HG02798 (cell line): ENCODE measurements at regions not wholly inside any gene's neighbourhood (a gene's known extent, or its start where the extent isn't known, plus 50 kb on each side); places are given as distances from the start of the nearest gene placed in this dataset.

ENCODE experiments used
- ATAC-seq: cut with Tn5 transposase; IDR thresholded peaks from one replicate; pipeline ENCODE4 v1.9.1; 2021; ENCODE audit warnings: mild to moderate bottlenecking; ENCODE audit not compliant: unreplicated experiment, poor library complexity

DNA sequence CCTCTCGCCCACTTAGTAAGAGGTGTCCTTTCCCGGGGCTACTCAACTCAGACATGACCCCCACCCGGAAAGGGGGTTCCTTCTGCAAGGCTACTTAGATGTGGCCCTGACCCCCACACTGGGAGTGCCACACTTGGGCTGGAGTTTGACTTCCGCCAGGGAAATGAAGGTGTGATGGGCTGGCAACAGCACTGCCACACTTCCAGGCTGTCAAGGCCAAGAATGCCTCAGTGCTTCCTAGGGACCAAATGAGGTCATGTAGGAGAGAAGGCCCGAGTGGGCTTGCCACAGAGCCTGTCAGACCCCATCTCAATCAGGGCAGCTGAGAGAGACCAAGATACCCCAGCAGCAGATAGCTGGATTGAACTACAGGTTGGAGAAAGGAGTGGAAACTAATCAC, 55.5 kb downstream of the DRD1 start:
- ATAC-seq: no peak

DNA sequence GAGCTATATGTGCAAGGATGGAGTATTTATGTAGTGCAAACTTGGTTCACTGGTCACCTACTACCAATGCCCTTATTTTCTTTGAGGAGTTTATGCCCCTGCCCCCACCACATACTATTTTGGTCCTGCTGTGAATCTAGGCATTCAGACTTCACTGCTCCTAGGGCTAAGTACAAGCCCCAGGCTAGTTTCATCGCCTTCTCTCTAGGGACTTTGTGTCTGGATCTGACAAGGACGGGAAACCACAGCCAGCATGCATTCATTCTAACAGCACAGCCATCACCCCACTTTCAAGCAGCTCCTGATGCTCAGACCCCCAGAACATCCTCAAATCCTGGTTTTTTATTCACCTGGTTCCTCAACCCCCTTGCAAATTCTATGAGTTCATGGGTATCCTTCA, 56.8 kb downstream of the DRD1 start:
- ATAC-seq: no peak

DNA sequence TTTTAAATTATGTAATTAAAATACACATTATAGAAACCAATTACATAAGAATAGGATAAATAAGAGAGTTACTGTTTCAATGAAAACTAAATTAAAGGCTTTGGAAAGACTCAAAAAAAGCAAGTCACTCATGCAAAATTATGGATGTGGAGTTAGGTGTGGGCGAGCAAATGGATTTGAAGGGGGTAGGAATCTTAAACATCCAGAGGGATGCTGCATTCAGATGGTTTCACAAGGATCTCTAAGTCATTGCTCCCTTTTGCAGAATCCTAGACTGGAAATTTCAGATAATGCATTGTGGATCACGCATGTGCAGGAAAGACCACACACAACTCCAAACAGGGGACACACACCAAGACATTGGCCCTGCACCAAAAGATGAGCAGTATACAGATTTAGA, 57.5 kb downstream of the DRD1 start:
- no peak for ATAC-seq

DNA sequence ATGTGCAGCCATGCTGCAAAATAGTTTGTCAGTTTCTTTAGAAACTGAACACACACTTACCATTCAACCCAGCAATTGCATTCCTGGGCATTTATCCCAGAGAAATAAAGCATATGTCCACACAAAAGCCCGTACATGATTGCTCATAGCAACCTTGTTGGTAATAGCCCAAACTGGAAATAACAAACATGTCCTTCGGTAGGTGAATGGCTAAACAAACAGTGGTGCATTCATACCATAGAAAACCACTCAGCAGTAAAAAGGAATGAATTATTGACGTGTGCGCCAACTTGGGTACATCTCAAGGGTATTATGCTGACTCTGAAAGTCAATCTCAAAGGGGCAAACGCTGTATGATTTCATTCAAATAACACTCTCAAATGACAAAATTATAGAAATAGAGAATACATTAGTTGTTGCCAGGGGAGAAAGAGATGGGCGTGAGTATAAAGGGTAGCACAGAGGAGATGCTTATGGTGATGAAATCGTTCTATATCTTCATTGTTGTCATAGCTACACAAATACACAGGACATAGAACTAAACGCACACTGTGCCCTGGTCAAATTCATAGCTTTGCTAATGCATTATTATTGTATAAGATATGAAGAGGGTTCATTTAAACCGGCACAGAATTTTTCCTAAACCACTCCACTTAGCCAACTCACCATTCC, 58.2 kb downstream of the DRD1 start:
- ATAC-seq: no peak

DNA sequence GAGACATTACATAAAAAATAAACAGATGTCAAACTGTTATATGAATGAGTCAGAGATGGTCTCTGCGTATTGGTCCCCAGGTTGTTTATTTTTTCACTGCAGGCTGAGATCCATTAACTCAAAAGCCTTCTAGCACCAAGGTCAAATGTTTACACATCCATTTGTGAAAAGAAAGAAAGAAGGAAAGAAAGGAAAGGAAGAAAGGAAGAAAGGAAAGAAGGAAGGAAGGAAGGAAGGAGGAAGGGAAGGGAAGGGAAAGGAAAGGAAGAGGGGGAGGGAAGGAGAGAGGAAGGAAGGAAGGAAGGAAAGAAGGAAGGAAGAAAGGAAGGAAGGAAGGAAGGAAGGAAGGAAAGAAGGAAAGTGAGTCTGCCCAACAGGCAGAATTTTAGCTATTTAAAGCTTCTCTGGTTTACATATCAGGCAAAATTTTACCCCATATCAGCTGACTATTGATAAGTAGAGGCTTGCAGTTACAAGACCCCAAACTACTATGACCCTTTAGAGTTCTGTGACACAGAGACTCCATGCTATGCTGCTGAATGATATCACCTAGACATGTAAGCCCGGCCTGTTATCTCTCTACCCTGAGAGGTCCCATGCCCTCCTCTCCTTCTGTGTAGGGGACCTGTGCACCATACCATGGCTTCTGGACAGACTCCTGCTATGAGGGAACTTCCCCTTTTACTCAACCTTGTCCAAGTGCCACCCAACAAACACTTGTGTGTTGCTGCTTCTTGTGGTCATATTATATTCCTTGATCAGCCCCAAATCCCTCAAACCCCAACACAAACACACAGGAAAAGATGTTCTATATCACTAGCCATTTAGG, 59.0 kb downstream of the DRD1 start:
- ATAC-seq: no peak

DNA sequence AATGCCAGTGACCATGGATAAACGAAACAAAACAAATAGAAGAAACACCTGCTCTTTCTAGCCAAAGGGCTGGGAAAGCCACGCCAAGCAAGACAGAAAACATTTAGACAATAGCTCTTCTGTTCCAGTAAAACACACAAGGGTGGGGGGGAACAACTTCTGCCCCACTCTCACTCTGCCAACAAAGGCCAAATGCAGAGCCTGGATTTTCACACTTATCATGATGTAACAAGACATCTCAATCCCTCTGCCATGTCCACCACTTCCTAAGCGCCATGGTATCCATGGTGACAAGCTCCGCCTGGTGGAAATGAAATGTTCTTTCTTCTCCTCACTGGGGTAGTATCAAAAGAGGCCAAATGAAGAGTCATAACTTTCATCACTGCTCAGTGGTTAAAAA, 60.6 kb downstream of the DRD1 start:
- no peak for ATAC-seq

DNA sequence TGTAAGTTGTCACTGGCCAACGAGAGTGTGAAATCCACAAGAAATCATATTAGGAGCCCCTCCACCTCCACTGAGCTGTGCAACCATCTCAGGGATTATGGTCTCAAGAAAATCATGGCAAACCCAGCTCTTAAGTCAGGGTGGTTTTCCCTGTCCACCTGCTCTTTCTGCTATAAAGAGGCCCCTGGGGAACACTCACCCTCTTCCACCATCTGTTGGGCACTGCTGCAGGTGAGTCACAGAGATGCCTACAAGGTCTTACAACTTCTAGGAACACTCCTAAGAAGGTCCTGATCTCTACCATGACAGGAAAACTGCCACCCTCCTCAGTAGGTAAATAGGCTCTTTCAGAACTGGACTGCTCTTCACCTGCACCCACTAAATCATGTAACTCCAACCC, 61.8 kb downstream of the DRD1 start:
- ATAC-seq: no peak

DNA sequence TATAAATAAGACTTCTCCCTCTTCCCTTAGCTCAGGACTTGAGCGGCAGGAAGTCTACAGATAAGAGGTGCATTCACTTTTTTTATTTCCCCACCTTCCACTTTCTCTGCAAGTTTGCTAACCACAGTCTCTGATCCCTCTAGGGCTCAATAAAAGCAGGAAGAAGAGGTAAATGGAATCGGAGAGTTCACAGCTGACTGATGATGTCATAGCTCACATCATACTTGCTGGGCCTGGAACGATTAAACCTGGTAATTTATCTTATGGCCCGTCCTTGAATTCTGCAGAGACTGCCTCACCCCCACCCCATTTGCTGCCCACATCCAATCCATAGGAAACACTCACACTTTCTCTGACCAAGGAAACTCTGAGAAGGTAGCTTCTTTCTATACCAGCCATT, 62.9 kb downstream of the DRD1 start:
- ATAC-seq: no peak

DNA sequence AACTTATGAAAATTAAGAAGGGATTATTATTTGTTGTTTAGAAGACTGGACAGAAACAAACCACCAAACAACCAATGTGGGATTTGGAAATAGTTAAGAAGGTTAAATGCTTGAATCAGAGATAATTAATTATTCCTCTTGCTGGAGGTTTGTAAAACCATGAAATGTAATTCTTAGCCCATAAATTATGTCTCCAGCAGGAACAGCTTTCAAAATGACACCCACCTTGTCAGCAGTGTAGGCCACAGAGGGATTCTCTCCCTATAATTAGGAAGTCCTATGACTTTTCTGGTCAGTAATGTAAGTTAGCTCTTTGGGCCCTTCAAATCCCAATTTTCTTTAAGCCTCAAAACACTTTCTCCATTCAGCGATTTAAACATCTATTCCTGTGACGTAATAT, 63.3 kb downstream of the DRD1 start:
- ATAC-seq: no peak

DNA sequence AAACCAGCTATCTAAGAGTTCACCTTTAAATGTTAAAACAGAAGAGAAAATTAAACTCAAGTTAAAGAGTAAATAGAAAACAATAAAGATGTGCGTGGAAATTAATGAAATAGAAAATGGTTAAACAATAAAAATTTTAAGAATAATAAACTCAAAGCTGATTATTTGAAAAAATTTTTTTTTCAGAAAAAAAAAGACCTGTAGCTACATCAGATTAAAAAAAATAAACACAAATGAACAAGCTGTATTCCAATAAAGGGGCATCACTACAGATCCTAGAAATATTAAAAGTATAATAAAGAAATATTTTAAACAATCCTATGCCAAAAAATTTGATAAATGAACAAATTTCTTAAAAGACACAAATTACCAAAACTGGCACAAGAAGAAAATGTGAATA, 64.1 kb downstream of the DRD1 start:
- ATAC-seq: no peak

DNA sequence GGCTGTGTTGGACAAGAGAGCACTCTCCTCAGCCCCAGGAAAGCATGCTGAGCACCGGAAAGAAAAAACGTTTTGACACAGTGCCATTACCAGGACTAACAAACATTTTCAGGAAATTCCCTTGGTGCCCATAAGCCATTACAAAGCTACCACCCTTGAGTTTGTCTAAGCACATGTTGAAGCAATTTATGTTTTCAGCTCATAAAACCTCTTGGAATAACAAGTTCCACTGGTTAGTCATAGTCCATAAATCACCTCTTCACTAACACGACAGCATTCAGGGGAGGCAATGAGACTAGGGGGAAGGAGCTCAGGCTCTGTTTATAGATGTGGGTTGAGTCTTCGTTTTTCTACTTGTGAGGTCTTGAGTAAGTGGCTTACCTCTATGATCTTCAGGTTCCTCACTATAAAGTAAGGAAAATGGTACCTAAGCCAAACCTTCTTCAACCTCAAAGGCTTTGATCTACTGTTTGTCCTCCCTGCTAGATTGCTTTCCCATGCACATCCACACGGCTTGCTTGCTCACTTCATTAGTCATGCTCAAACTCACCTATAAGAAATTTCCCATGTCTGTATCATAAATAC, 65.4 kb downstream of the DRD1 start:
- ATAC-seq: no peak

DNA sequence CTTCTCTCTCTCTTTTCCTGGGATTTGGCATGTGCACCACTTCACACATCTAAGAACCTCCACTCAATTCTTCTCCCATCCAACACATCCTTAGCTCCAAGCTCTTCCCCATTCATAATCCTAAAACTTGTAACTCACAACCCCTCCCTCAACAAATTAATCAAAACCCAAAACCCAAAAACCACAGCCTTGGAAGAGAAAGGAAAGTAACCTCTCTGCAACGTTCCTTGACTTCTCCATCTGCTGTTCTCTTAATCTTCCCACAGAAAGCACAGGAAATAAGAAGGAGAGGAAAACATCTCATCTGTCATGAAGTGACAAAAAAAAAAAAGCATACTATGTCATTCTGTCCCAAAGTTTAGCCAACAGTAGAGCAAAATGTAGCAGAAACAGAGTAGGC, 66.2 kb downstream of the DRD1 start:
- no peak for ATAC-seq

DNA sequence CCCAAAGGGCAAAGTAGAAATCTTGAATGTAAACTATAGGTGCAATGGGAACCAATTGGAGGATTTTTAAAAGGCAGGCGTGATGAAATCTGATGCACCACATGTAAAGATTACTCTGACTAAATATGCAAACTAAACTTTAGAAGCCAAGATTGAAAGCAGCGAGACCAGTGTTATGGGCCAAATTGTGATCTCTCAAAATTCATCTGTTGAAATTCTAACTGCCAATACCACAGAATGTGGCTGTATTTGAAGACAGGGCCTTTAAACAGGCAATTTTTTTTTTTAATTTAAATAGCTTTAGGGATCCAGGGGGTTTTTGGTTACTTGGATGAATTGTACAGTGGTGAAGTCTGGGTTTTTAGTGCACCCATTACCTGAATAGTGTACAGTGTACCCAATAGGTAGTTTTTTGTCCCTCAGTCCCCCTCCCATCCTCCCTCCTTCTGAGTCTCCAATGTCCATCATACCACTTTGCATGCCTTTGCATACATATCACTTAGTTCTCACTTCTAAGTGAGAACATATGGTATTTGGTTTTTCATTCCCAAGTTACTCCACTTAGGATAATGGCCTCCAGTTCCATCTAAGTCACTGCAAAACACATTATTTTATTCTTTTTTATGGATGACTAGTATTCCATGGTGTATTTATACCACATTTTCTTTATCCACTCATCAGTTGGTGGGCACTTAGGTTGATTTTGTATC, 69.7 kb downstream of the DRD1 start:
- no peak for ATAC-seq

DNA sequence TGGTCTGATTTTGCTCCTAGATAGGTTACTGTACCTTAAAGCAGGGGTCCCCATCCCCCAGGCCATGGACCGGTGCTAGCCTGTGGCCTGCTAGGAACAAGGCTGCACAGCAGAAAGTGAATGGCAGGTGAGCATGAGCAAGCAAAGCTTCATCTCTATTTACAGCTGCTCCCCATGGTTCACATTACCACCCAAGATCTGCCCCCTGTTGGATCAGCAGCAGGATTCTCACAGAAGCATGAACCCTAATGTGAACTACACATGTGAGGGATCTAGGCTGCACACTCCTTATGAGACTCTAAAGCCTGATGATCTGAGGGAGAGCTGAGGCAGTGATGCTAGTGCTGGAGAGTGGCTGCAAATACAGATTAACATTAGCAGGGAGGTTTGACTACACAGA, 78.1 kb downstream of the DRD1 start:
- ATAC-seq: no peak

DNA sequence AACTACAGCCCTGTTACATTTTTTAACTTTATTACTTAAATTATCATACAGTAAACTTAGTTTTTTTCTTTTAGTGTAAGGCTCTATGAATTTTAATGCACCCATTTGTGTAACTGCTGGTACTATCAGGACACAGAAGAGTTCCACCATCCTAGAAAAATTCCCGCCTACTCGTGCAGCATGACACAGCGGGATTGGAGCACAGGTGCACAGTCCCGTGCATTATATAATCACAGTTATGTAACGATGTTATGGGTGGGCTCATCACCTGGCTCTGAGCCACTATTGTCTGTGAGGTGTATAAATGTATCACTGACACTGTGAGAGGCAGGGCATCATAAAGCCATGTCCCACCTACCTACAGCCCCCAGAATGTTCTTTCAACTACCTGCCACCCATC, 80.7 kb downstream of the DRD1 start:
- ATAC-seq: no peak

DNA sequence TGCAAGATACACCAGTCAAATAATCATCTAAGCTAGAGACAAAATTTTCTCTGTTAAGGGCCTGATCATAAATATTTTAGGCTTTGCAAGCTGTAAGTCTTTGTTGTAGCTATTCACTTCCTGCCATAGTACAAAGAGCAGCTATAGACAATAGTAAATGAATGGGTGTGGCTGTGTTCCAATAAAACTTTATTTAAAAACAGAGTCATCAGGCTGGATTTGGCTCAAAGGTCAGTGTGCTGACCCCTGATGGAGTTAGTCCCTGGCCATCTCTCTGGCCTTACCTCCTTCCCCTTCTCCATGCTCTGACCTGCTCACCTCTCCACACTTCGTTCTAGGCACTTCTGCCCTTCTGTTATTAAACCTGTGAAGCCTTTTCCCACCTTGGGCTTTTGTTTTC, 86.0 kb downstream of the DRD1 start:
- ATAC-seq: no peak

DNA sequence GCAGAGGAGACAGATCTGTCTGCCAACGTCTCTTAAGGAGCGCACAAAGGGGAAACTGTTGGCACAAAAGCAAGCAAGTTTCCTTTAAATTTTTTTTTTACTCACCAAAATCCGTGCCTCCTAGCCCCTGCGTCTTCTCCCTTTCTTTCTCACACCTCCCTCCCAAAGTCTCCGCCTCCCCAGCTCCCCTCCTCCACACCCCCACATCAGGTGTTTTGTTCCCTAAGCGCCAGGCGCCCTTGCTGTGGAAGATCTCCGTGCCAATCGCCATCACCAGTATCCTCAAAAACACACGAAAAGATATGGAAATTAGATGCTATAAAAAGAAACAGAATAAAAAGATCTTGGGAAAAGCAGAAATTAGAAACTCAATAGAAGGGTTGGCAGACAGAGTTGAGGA, 87.6 kb downstream of the DRD1 start:
- ATAC-seq: no peak

DNA sequence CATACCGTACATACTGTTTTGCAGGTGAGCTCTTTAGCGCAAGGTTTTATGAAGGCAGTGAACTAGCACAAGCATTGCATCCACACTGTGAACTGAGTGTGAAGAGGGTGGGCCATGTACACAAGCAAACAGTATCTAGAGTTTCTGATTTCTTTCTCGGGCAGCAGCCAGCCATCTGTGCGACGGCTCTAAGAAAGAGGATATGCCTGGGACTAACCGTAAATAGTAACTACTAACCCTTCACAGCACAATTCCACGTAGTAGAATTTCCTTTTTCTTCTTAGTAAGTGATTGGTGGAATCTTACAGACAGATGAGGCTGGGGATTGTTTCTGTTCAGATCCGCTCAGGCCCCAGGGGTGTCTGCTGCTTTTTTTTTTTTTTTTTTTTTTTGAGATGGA, 89.0 kb downstream of the DRD1 start:
- ATAC-seq: no peak

DNA sequence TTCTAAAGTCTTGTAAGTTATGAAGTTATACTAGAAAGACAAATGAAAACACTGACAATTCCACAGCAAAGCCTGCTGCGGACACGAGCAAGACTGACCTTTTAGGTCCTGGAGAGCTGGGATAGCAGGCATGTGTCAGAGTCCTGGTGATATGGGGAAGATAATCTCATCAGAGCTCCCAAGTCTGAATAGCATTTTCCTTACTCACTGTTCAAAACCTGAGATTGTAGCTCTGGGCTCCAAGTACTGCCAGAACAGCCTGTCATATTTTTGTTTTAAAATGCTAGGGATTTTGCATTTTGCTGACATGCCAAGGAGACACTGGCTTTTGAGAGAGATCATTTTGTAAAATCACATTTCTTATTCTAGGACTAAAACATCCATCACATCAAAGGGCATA, 90.1 kb downstream of the DRD1 start:
- ATAC-seq: no peak

DNA sequence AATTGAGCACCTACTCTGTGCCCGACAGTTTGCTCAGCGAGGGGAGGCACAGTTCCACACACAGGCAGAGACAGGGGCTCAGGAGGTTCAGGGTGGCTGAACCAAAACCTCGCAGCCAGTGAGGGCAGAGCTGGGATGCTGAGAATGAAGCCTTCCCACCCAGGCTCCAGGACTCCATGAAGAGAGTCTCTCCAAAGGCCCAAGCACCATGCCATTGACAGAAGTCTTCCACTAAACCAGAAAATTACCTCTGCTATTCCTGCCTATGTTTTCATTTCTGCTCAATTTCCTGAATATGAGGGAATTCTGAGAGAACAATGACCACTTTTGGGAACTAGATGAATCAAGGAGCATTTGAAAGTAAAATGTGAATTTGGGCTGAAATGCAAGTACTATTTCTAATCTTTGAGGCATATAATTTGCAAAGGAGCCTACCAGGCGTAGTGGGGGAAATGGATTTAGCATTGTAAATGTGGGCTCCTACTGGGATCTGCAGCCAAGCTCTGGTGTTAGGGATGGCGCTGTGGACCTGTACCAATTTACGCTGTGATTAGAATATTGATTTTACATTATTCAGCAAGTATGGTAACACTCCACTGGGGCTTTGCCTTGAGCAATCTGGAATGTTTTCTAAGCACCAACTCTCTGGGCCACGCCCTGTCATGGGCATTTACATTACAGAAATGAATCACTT, 91.9 kb downstream of the DRD1 start:
- ATAC-seq: no peak

DNA sequence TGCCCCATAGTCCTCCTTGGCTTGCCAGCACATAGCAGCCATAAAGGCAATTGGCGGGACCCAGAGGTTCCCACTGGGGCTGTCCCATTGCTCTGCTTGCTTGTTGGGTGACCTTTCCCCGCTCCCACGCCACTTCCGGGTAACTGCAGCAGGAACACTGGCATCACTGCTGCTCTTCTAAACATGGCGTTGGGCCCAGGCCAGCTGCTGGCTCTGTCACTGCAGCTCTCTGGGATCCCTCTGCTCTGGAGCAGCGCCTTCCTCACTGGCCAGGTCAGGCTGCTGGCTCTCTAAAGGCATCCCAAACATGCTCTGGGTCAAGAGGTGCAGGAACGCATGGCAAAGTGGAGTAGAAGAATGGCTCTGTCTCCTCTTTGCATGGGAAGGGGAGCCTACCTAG, 92.9 kb downstream of the DRD1 start:
- ATAC-seq: no peak
